Adrenal gland (tissue), 9 donors: ENCODE measurements at regions not wholly inside any gene's neighbourhood (a gene's known extent, or its start where the extent isn't known, plus 50 kb on each side); places are given as distances from the start of the nearest gene placed in this dataset.

Experiments used
- DNase-seq, 7 donors: peaks; one replicate each; pipeline ENCODE4 v3.0.0-alpha.2; 2019 to 2020
- H3K27ac ChIP-seq, 5 donors: fragments of 200-600 bp; sonication (generic) in 4 of 5; 1 replicate in 3 of 5; 2 replicates in 2 of 5; pipeline versions ENCODE4 v1.5.1 to v1.8.0; 2016 to 2020; ENCODE audit warnings: mild to moderate bottlenecking in 1 of 5
- H3K27me3 ChIP-seq: fragments of 200-600 bp; 2 replicates; pipeline ENCODE4 v1.8.0; 2021
- H3K36me3 ChIP-seq, 2 donors: fragments of 200-600 bp; replicated peaks in 1 of 2; 1 replicate in 1 of 2; 2 replicates in 1 of 2; pipeline versions ENCODE4 v1.5.1 to v1.8.0; 2018 to 2022
- H3K4me1 ChIP-seq, 2 donors: fragments of 200-600 bp; replicated peaks in 1 of 2; 1 replicate in 1 of 2; 2 replicates in 1 of 2; pipeline versions ENCODE4 v1.5.1 to v1.8.0; 2018 to 2021
- H3K4me3 ChIP-seq, 4 donors: fragments of 200-600 bp; sonication (generic) in 3 of 4; one replicate each; pipeline ENCODE4 v1.5.1; 2016 to 2018
- H3K9me3 ChIP-seq, 3 donors: fragments of 200-600 bp; sonication (generic) in 1 of 3; replicated peaks in 1 of 3; 1 replicate in 2 of 3; 2 replicates in 1 of 3; pipeline versions ENCODE4 v1.5.1 to v1.8.0; 2016 to 2021
- POLR2A ChIP-seq, 2 donors: fragments of 450-650 bp; IDR thresholded peaks; one replicate each; pipeline ENCODE4 v1.6.1; 2017; ENCODE audit warnings: antibody characterized with exemption in 2 of 2, mild to moderate bottlenecking in 2 of 2, moderate library complexity in 1 of 2
- WGBS, 4 donors: extraction: QIAGEN DNeasy Blood & Tissue Kit in 2 of 4; methylation state at CpG; one replicate each; pipeline versions ENCODE4 v1.1.5 to v1.1.7; 2013 to 2017; 5-methylcytosine and 5-hydroxymethylcytosine counted together
- intact Hi-C, 2 donors: fragments of 100-400 bp; cut with DNase I; formaldehyde crosslinking; loops; one replicate each; pipeline versions ENCODE4 v1.14.1 to v1.15.0; 2022 to 2023
- TF ChIP-seq, protein P1 (sequence below), 6 experiments: fragments of 450-650 bp in 4 of 6; fragments of 200-600 bp in 2 of 6; sonication (generic) in 1 of 6; IDR thresholded peaks; 1 replicate in 5 of 6; 2 replicates in 1 of 6; pipeline versions ENCODE4 v1.5.1 to v1.8.0; 2016 to 2021; ENCODE audit warnings: antibody characterized with exemption in 6 of 6, mild to moderate bottlenecking in 2 of 6, moderate library complexity in 1 of 6
- donor health status: healthy with polysubstance abuse.
- donor health status: Bipolar disorder and iron deficiency.
- donor health status: DM: yes; HTN: yes; CAD: no.
- donor health status: DM: no; HTN: no; CAD: no.
- donor health status: DM: no; HTN: no; CAD: no.

DNA sequence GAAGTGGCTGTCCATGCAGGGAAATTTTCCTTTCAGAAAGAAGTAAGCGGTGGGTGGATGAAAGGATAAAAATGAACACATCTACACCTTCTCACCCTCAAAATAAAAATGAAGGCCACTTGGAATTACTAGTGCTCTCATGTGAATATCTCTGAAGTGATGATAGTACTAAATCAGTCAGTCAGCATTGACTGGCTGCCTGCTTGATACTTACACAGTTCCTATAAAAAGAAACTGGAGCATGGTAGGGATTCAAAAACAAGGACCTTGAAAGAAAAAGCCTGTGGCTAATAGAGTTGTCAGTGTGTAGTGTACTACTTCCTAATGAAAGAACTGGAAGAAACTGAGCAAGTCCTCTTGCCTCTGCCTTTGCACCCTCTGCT lies 239.7 kb downstream of the HLX start:
- no peak for TF ChIP-seq POLR2A (IDR thresholded peaks at IDR 0.05)
- TF ChIP-seq, protein P1, sequence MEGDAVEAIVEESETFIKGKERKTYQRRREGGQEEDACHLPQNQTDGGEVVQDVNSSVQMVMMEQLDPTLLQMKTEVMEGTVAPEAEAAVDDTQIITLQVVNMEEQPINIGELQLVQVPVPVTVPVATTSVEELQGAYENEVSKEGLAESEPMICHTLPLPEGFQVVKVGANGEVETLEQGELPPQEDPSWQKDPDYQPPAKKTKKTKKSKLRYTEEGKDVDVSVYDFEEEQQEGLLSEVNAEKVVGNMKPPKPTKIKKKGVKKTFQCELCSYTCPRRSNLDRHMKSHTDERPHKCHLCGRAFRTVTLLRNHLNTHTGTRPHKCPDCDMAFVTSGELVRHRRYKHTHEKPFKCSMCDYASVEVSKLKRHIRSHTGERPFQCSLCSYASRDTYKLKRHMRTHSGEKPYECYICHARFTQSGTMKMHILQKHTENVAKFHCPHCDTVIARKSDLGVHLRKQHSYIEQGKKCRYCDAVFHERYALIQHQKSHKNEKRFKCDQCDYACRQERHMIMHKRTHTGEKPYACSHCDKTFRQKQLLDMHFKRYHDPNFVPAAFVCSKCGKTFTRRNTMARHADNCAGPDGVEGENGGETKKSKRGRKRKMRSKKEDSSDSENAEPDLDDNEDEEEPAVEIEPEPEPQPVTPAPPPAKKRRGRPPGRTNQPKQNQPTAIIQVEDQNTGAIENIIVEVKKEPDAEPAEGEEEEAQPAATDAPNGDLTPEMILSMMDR (IDR thresholded peaks at IDR 0.05), result no peak
- Histone ChIP-seq H3K36me3 (no peaks in the 10 kb centered on the region), H3K4me3 (no peak overlapping the region), H3K9me3 (no peaks in the 10 kb centered on the region), H3K4me1 (no peaks in the 10 kb centered on the region), H3K27me3 (no peaks in the 10 kb centered on the region), H3K27ac (no peak overlapping the region)
- DNase-seq, result no peak
- WGBS, 4 donors, result 73 to 96% (median 78%) methylated on average over 1 of the region's 1 CpG
- intact Hi-C loops, result no loop called here

- intact Hi-C loops, result no loop called here
- Histone ChIP-seq H3K4me1 (no peaks in the 10 kb centered on the region), H3K9me3 (no peaks in the 10 kb centered on the region), H3K27ac (no peak overlapping the region), H3K36me3 (no peaks in the 10 kb centered on the region), H3K4me3 (no peak overlapping the region), H3K27me3 (no peaks in the 10 kb centered on the region)
- TF ChIP-seq, protein P1 (IDR thresholded peaks at IDR 0.05), result no peak
- TF ChIP-seq POLR2A (IDR thresholded peaks at IDR 0.05), result no peak
- no peak for DNase-seq
- 43 to 47% (median 46%) methylated on average over 1 of the region's 1 CpG for WGBS, 4 donors
Observed at GRCh38 chr1:221122501-221122900, 243.3 kb downstream of the HLX start.

DNA sequence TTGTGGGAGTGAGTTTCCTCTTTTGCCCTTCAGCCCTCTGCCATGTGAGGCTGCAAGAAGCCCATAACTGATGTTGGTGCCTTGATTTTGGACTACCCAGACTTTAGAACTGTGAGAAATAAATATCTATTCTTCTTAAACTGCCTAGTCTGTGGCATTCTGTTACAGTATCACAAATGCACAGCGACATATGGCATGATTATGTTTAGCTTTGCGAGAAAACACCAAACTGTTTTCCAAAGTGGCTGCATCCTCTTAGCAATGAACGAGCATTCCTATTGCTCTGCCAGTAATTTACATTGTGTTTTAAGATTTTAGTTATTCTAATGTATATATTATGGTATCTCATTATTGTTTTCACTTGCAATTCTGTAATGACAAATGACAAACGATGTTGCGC lies 246.7 kb downstream of the HLX start:
- intact Hi-C loops, result no loop called here
- 83 to 90% (median 87%) methylated on average over 5 of the region's 5 CpGs for WGBS, 4 donors

GRCh38 chr1:221137666-221138065 lies 258.4 kb downstream of the HLX start:
- Histone ChIP-seq H3K4me3 (no peak overlapping the region), H3K27ac (no peak overlapping the region), H3K4me1 (no peaks in the 10 kb centered on the region), H3K9me3 (peaks cover 0 to 1% (median 0%) of the 10 kb centered on the region in 3 donors), H3K36me3 (no peaks in the 10 kb centered on the region), H3K27me3 (no peaks in the 10 kb centered on the region)
- no peak for DNase-seq
- intact Hi-C loops, result no loop called here
- 57 to 73% (median 68%) methylated on average over 2 of the region's 2 CpGs for WGBS, 4 donors
- TF ChIP-seq, protein P1 (IDR thresholded peaks at IDR 0.05), result no peak
- TF ChIP-seq POLR2A (IDR thresholded peaks at IDR 0.05), result no peak

More for the DNA sequence above, 246.7 kb downstream of the HLX start:
- no peak for DNase-seq
- no peaks in the 10 kb centered on the region for H3K36me3 ChIP-seq
- no peaks in the 10 kb centered on the region for H3K27me3 ChIP-seq
- H3K9me3 ChIP-seq, result peaks cover 0 to 3% (median 0%) of the 10 kb centered on the region in 3 donors
- no peak overlapping the region for H3K4me3 ChIP-seq
- no peaks in the 10 kb centered on the region for H3K4me1 ChIP-seq
- H3K27ac ChIP-seq, result no peak overlapping the region
- no peak for TF ChIP-seq POLR2A (IDR thresholded peaks at IDR 0.05)
- TF ChIP-seq, protein P1 (IDR thresholded peaks at IDR 0.05), result no peak
